ENCODE measurements at regions not wholly inside any gene's neighbourhood (a gene's known extent, or its start where the extent isn't known, plus 50 kb on each side); places are given as distances from the start of the nearest gene placed in this dataset.

- no peak overlapping the region for H3K27ac ChIP-seq (ENCODE audit: low read depth in 2 of 2, low read length in 2 of 2)
- no peaks in the 10 kb centered on the region for H3K36me3 ChIP-seq (ENCODE audit: control insufficient read depth in 2 of 2, insufficient read depth in 2 of 2, low read length in 2 of 2)
- H3K4me1 ChIP-seq (ENCODE audit: control insufficient read depth in 2 of 2, insufficient read depth in 2 of 2, low read length in 2 of 2): no peaks in the 10 kb centered on the region
- no peak overlapping the region for H3K9ac ChIP-seq (ENCODE audit: low read depth in 1 of 2, low read length in 2 of 2)
- H3K4me3 ChIP-seq (ENCODE audit: low read length in 2 of 2): no peak overlapping the region
- no peaks in the 10 kb centered on the region for H3K27me3 ChIP-seq (ENCODE audit: control insufficient read depth in 2 of 2, insufficient read depth in 2 of 2, low read length in 2 of 2)
- no peaks in the 10 kb centered on the region for H3K9me3 ChIP-seq (ENCODE audit: control insufficient read depth in 2 of 2, low read length in 2 of 2)
These were observed 372.5 kb upstream of the KCNN2 start for GRCh38 chr5:113989278-113989912.

GRCh38 chr5:113989913-113990305, 372.0 kb upstream of the KCNN2 start:
- Histone ChIP-seq H3K9me3 (ENCODE audit: control insufficient read depth in 2 of 2, low read length in 2 of 2) (no peaks in the 10 kb centered on the region), H3K27me3 (ENCODE audit: control insufficient read depth in 2 of 2, insufficient read depth in 2 of 2, low read length in 2 of 2) (no peaks in the 10 kb centered on the region), H3K4me1 (ENCODE audit: control insufficient read depth in 2 of 2, insufficient read depth in 2 of 2, low read length in 2 of 2) (no peaks in the 10 kb centered on the region), H3K9ac (ENCODE audit: low read depth in 1 of 2, low read length in 2 of 2) (no peak overlapping the region), H3K36me3 (ENCODE audit: control insufficient read depth in 2 of 2, insufficient read depth in 2 of 2, low read length in 2 of 2) (no peaks in the 10 kb centered on the region), H3K27ac (ENCODE audit: low read depth in 2 of 2, low read length in 2 of 2) (no peak overlapping the region), H3K4me3 (ENCODE audit: low read length in 2 of 2) (no peak overlapping the region)

GRCh38 chr5:114001076-114001475, 360.8 kb upstream of the KCNN2 start:
- no peak overlapping the region for H3K4me3 ChIP-seq (ENCODE audit: low read length in 2 of 2)
- H3K9ac ChIP-seq (ENCODE audit: low read depth in 1 of 2, low read length in 2 of 2): no peak overlapping the region
- no peaks in the 10 kb centered on the region for H3K27me3 ChIP-seq (ENCODE audit: control insufficient read depth in 2 of 2, insufficient read depth in 2 of 2, low read length in 2 of 2)
- no peaks in the 10 kb centered on the region for H3K4me1 ChIP-seq (ENCODE audit: control insufficient read depth in 2 of 2, insufficient read depth in 2 of 2, low read length in 2 of 2)
- H3K27ac ChIP-seq (ENCODE audit: low read depth in 2 of 2, low read length in 2 of 2): no peak overlapping the region
- H3K9me3 ChIP-seq (ENCODE audit: control insufficient read depth in 2 of 2, low read length in 2 of 2): peaks cover 0 to 2% of the 10 kb centered on the region in 2 donors
- no peaks in the 10 kb centered on the region for H3K36me3 ChIP-seq (ENCODE audit: control insufficient read depth in 2 of 2, insufficient read depth in 2 of 2, low read length in 2 of 2)

- H3K36me3 ChIP-seq (ENCODE audit: control insufficient read depth in 2 of 2, insufficient read depth in 2 of 2, low read length in 2 of 2): no peaks in the 10 kb centered on the region
- H3K27ac ChIP-seq (ENCODE audit: low read depth in 2 of 2, low read length in 2 of 2): no peak overlapping the region
- no peak overlapping the region for H3K4me3 ChIP-seq (ENCODE audit: low read length in 2 of 2)
- no peak overlapping the region for H3K9ac ChIP-seq (ENCODE audit: low read depth in 1 of 2, low read length in 2 of 2)
- no peaks in the 10 kb centered on the region for H3K27me3 ChIP-seq (ENCODE audit: control insufficient read depth in 2 of 2, insufficient read depth in 2 of 2, low read length in 2 of 2)
- H3K4me1 ChIP-seq (ENCODE audit: control insufficient read depth in 2 of 2, insufficient read depth in 2 of 2, low read length in 2 of 2): no peaks in the 10 kb centered on the region
- peaks cover 0 to 2% of the 10 kb centered on the region in 2 donors for H3K9me3 ChIP-seq (ENCODE audit: control insufficient read depth in 2 of 2, low read length in 2 of 2)
These were observed 355.3 kb upstream of the KCNN2 start for GRCh38 chr5:114006582-114006981.

GRCh38 chr5:114007678-114008077, 354.2 kb upstream of the KCNN2 start:
- Histone ChIP-seq H3K4me3 (ENCODE audit: low read length in 2 of 2) (no peak overlapping the region), H3K36me3 (ENCODE audit: control insufficient read depth in 2 of 2, insufficient read depth in 2 of 2, low read length in 2 of 2) (no peaks in the 10 kb centered on the region), H3K9ac (ENCODE audit: low read depth in 1 of 2, low read length in 2 of 2) (no peak overlapping the region), H3K27me3 (ENCODE audit: control insufficient read depth in 2 of 2, insufficient read depth in 2 of 2, low read length in 2 of 2) (no peaks in the 10 kb centered on the region), H3K4me1 (ENCODE audit: control insufficient read depth in 2 of 2, insufficient read depth in 2 of 2, low read length in 2 of 2) (no peaks in the 10 kb centered on the region), H3K9me3 (ENCODE audit: control insufficient read depth in 2 of 2, low read length in 2 of 2) (no peaks in the 10 kb centered on the region), H3K27ac (ENCODE audit: low read depth in 2 of 2, low read length in 2 of 2) (no peak overlapping the region)

DNA sequence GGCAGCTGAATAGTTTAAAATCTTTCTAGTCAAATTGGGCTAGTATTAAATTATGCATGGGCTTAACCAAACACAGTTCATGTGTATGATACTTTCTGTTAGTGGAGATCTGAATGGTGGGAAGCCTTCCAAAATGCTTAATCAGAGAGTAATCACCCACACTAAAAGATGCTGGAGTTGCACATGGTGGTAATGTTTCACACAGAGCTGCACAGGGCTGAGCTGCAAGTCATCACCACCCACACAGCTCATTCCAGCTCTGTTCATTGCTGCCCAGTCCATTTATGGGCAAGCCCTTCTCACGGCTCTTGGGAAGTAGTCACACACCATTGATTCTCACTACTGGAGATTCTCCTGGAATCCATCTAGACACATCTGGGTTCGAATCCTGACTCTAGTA, 351.5 kb upstream of the KCNN2 start:
- Histone ChIP-seq H3K9me3 (ENCODE audit: control insufficient read depth in 2 of 2, low read length in 2 of 2) (no peaks in the 10 kb centered on the region), H3K27me3 (ENCODE audit: control insufficient read depth in 2 of 2, insufficient read depth in 2 of 2, low read length in 2 of 2) (no peaks in the 10 kb centered on the region), H3K9ac (ENCODE audit: low read depth in 1 of 2, low read length in 2 of 2) (no peak overlapping the region), H3K27ac (ENCODE audit: low read depth in 2 of 2, low read length in 2 of 2) (no peak overlapping the region), H3K4me1 (ENCODE audit: control insufficient read depth in 2 of 2, insufficient read depth in 2 of 2, low read length in 2 of 2) (no peaks in the 10 kb centered on the region), H3K4me3 (ENCODE audit: low read length in 2 of 2) (no peak overlapping the region), H3K36me3 (ENCODE audit: control insufficient read depth in 2 of 2, insufficient read depth in 2 of 2, low read length in 2 of 2) (no peaks in the 10 kb centered on the region)

- no peaks in the 10 kb centered on the region for H3K36me3 ChIP-seq (ENCODE audit: control insufficient read depth in 2 of 2, insufficient read depth in 2 of 2, low read length in 2 of 2)
- H3K4me3 ChIP-seq (ENCODE audit: low read length in 2 of 2): no peak overlapping the region
- H3K9me3 ChIP-seq (ENCODE audit: control insufficient read depth in 2 of 2, low read length in 2 of 2): no peaks in the 10 kb centered on the region
- no peaks in the 10 kb centered on the region for H3K4me1 ChIP-seq (ENCODE audit: control insufficient read depth in 2 of 2, insufficient read depth in 2 of 2, low read length in 2 of 2)
- no peaks in the 10 kb centered on the region for H3K27me3 ChIP-seq (ENCODE audit: control insufficient read depth in 2 of 2, insufficient read depth in 2 of 2, low read length in 2 of 2)
- no peak overlapping the region for H3K27ac ChIP-seq (ENCODE audit: low read depth in 2 of 2, low read length in 2 of 2)
- no peak overlapping the region for H3K9ac ChIP-seq (ENCODE audit: low read depth in 1 of 2, low read length in 2 of 2)
These were observed 343.7 kb upstream of the KCNN2 start for GRCh38 chr5:114018186-114018585.

GRCh38 chr5:114038756-114039155, 323.1 kb upstream of the KCNN2 start:
- Histone ChIP-seq H3K27ac (ENCODE audit: low read depth in 2 of 2, low read length in 2 of 2) (no peak overlapping the region), H3K4me1 (ENCODE audit: control insufficient read depth in 2 of 2, insufficient read depth in 2 of 2, low read length in 2 of 2) (no peaks in the 10 kb centered on the region), H3K27me3 (ENCODE audit: control insufficient read depth in 2 of 2, insufficient read depth in 2 of 2, low read length in 2 of 2) (no peaks in the 10 kb centered on the region), H3K36me3 (ENCODE audit: control insufficient read depth in 2 of 2, insufficient read depth in 2 of 2, low read length in 2 of 2) (no peaks in the 10 kb centered on the region), H3K9me3 (ENCODE audit: control insufficient read depth in 2 of 2, low read length in 2 of 2) (no peaks in the 10 kb centered on the region), H3K9ac (ENCODE audit: low read depth in 1 of 2, low read length in 2 of 2) (no peak overlapping the region), H3K4me3 (ENCODE audit: low read length in 2 of 2) (no peak overlapping the region)

DNA sequence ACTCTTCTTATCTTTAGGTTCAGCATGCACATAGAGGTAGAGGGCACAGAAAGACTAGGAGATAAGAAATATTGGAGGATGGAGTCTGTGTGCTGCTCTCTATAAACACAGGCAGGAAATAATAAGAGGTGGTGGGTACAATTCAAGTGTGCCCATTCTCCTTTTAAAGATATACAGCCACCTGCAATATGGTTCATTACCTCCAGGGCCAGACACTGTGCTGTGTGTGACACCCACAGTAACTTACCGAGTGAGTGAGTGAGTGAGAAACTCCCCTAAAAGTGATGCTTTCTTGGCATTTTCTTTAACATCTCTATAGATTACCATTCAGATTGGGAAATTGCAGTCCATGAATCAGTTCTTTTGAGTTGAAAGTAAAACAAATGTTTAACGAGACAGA, 311.8 kb upstream of the KCNN2 start:
- Histone ChIP-seq H3K27ac (ENCODE audit: low read depth in 2 of 2, low read length in 2 of 2) (no peak overlapping the region), H3K36me3 (ENCODE audit: control insufficient read depth in 2 of 2, insufficient read depth in 2 of 2, low read length in 2 of 2) (no peaks in the 10 kb centered on the region), H3K27me3 (ENCODE audit: control insufficient read depth in 2 of 2, insufficient read depth in 2 of 2, low read length in 2 of 2) (peaks cover 0 to 8% of the 10 kb centered on the region in 2 donors), H3K4me3 (ENCODE audit: low read length in 2 of 2) (no peak overlapping the region), H3K9ac (ENCODE audit: low read depth in 1 of 2, low read length in 2 of 2) (no peak overlapping the region), H3K9me3 (ENCODE audit: control insufficient read depth in 2 of 2, low read length in 2 of 2) (no peaks in the 10 kb centered on the region), H3K4me1 (ENCODE audit: control insufficient read depth in 2 of 2, insufficient read depth in 2 of 2, low read length in 2 of 2) (no peaks in the 10 kb centered on the region)

- H3K27ac ChIP-seq (ENCODE audit: low read depth in 2 of 2, low read length in 2 of 2): no peak overlapping the region
- H3K36me3 ChIP-seq (ENCODE audit: control insufficient read depth in 2 of 2, insufficient read depth in 2 of 2, low read length in 2 of 2): no peaks in the 10 kb centered on the region
- no peaks in the 10 kb centered on the region for H3K4me1 ChIP-seq (ENCODE audit: control insufficient read depth in 2 of 2, insufficient read depth in 2 of 2, low read length in 2 of 2)
- peaks cover 13 to 22% of the 10 kb centered on the region in 2 donors for H3K27me3 ChIP-seq (ENCODE audit: control insufficient read depth in 2 of 2, insufficient read depth in 2 of 2, low read length in 2 of 2)
- H3K4me3 ChIP-seq (ENCODE audit: low read length in 2 of 2): no peak overlapping the region
- no peaks in the 10 kb centered on the region for H3K9me3 ChIP-seq (ENCODE audit: control insufficient read depth in 2 of 2, low read length in 2 of 2)
- no peak overlapping the region for H3K9ac ChIP-seq (ENCODE audit: low read depth in 1 of 2, low read length in 2 of 2)
These were observed 308.5 kb upstream of the KCNN2 start for GRCh38 chr5:114053372-114053771.

- no peaks in the 10 kb centered on the region for H3K36me3 ChIP-seq (ENCODE audit: control insufficient read depth in 2 of 2, insufficient read depth in 2 of 2, low read length in 2 of 2)
- H3K27ac ChIP-seq (ENCODE audit: low read depth in 2 of 2, low read length in 2 of 2): no peak overlapping the region
- H3K9me3 ChIP-seq (ENCODE audit: control insufficient read depth in 2 of 2, low read length in 2 of 2): no peaks in the 10 kb centered on the region
- no peaks in the 10 kb centered on the region for H3K4me1 ChIP-seq (ENCODE audit: control insufficient read depth in 2 of 2, insufficient read depth in 2 of 2, low read length in 2 of 2)
- H3K4me3 ChIP-seq (ENCODE audit: low read length in 2 of 2): no peak overlapping the region
- peaks cover 13 to 22% of the 10 kb centered on the region in 2 donors for H3K27me3 ChIP-seq (ENCODE audit: control insufficient read depth in 2 of 2, insufficient read depth in 2 of 2, low read length in 2 of 2)
- no peak overlapping the region for H3K9ac ChIP-seq (ENCODE audit: low read depth in 1 of 2, low read length in 2 of 2)
These were observed 307.3 kb upstream of the KCNN2 start for GRCh38 chr5:114054594-114054993.

Data from mucosa of rectum (tissue), 2 donors.